ENCODE measurements at regions not wholly inside any gene's neighbourhood (a gene's known extent, or its start where the extent isn't known, plus 50 kb on each side); places are given as distances from the start of the nearest gene placed in this dataset.

DNA sequence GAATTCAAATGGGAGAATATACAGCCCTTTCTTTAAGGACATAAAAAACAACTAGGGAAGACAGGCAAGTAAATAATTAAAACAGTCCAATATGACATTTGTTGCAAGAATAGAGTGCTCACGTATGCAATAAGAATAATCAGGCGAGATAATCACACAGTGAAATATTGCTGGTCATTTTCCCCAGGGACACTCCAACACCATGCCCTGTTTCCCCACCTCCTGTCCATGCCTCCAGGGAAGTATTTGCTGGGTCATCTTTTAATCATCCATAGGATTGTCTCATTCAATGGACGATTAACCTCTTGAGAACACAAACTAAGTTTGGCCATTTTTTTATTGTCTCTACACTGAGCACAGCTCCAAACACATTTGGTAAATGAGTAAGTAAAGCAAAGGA lies 472.9 kb downstream of the C6orf118 start:
- no peak for DNase-seq
- no peak overlapping the region for H3K9ac ChIP-seq (ENCODE audit: low read length)
- no peak overlapping the region for H2AK5ac ChIP-seq (ENCODE audit: low read length, severe bottlenecking)
- H3K4ac ChIP-seq (ENCODE audit: low read depth in 1 of 2, low read length in 2 of 2): no peak overlapping the region
- no peaks in the 10 kb centered on the region for H3K27me3 ChIP-seq (ENCODE audit: control insufficient read depth in 1 of 2, insufficient read depth in 1 of 2, low read length in 2 of 2)
- H2BK5ac ChIP-seq (ENCODE audit: low read depth, low read length, poor library complexity, severe bottlenecking): no peak overlapping the region
- no peak overlapping the region for H3K27ac ChIP-seq (ENCODE audit: low read length, poor library complexity, severe bottlenecking)
- H3K14ac ChIP-seq (ENCODE audit: low read length in 2 of 2): no peak overlapping the region
- H4K8ac ChIP-seq (ENCODE audit: low read length): no peak overlapping the region
- no peaks in the 10 kb centered on the region for H3K36me3 ChIP-seq (ENCODE audit: control insufficient read depth in 1 of 2, insufficient read depth in 2 of 2, low read depth in 1 of 2, low read length in 2 of 2)
- H4K91ac ChIP-seq (ENCODE audit: low read length): no peak overlapping the region
- H3K23ac ChIP-seq (ENCODE audit: low read length in 2 of 2): no peak overlapping the region
- H2BK120ac ChIP-seq (ENCODE audit: low read depth, low read length): no peak overlapping the region
- WGBS: 88% methylated on average over 3 of the region's 3 CpGs
- no peaks in the 10 kb centered on the region for H3K79me1 ChIP-seq (replicated peaks; ENCODE audit: low read length, poor library complexity, severe bottlenecking)
- no peak overlapping the region for H2AFZ ChIP-seq (ENCODE audit: low read depth, low read length)
- H3K18ac ChIP-seq (ENCODE audit: low read depth in 1 of 2, low read length in 2 of 2): no peak overlapping the region
- no peak overlapping the region for H2BK15ac ChIP-seq (ENCODE audit: low read depth, poor library complexity, severe bottlenecking)
- no peaks in the 10 kb centered on the region for H3K4me1 ChIP-seq (ENCODE audit: control insufficient read depth, insufficient read depth, low read depth, low read length)
- H3K4me2 ChIP-seq (ENCODE audit: low read length, poor library complexity, severe bottlenecking): no peak overlapping the region
- H3K9me3 ChIP-seq (ENCODE audit: control insufficient read depth, low read length): peaks cover 10% of the 10 kb centered on the region
- H3K4me3 ChIP-seq (ENCODE audit: insufficient read depth in 1 of 2, low read depth in 1 of 2, low read length in 2 of 2): no peak overlapping the region
- H2BK12ac ChIP-seq (ENCODE audit: low read length in 2 of 2): no peak overlapping the region

DNA sequence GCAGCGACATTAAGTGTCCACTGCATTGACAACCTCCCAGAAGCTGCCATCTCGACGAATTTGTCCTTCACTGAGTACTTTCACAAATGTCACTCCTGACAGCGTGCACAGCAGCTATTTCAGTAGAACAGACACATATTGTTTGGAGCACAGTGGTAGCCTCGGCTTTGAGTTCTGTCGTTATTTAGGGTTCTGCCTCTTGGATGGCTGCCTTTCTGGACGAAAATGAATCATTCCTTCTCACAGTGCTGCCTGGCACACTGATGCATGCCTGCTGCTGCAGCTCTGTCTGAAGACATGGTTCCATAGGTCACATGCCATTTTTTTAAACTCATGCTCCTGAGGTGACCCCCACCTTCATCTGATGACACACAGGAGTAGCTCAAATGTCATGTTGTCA lies 477.0 kb downstream of the C6orf118 start:
- Histone ChIP-seq H2BK12ac (ENCODE audit: low read length in 2 of 2) (no peak overlapping the region), H3K14ac (ENCODE audit: low read length in 2 of 2) (no peak overlapping the region), H3K27ac (ENCODE audit: low read length, poor library complexity, severe bottlenecking) (no peak overlapping the region), H2AFZ (ENCODE audit: low read depth, low read length) (no peak overlapping the region), H2BK5ac (ENCODE audit: low read depth, low read length, poor library complexity, severe bottlenecking) (no peak overlapping the region), H4K91ac (ENCODE audit: low read length) (no peak overlapping the region), H3K9me3 (ENCODE audit: control insufficient read depth, low read length) (peaks cover 3% of the 10 kb centered on the region), H3K4me1 (ENCODE audit: control insufficient read depth, insufficient read depth, low read depth, low read length) (no peaks in the 10 kb centered on the region), H3K79me1 (replicated peaks; ENCODE audit: low read length, poor library complexity, severe bottlenecking) (no peaks in the 10 kb centered on the region), H4K8ac (ENCODE audit: low read length) (no peak overlapping the region), H3K23ac (ENCODE audit: low read length in 2 of 2) (no peak overlapping the region), H2BK15ac (ENCODE audit: low read depth, poor library complexity, severe bottlenecking) (no peak overlapping the region), H3K18ac (ENCODE audit: low read depth in 1 of 2, low read length in 2 of 2) (no peak overlapping the region), H3K9ac (ENCODE audit: low read length) (no peak overlapping the region), H2BK120ac (ENCODE audit: low read depth, low read length) (no peak overlapping the region), H3K4me2 (ENCODE audit: low read length, poor library complexity, severe bottlenecking) (no peak overlapping the region), H3K27me3 (ENCODE audit: control insufficient read depth in 1 of 2, insufficient read depth in 1 of 2, low read length in 2 of 2) (no peaks in the 10 kb centered on the region), H3K4me3 (ENCODE audit: insufficient read depth in 1 of 2, low read depth in 1 of 2, low read length in 2 of 2) (no peak overlapping the region), H3K4ac (ENCODE audit: low read depth in 1 of 2, low read length in 2 of 2) (no peak overlapping the region), H2AK5ac (ENCODE audit: low read length, severe bottlenecking) (no peak overlapping the region), H3K36me3 (ENCODE audit: control insufficient read depth in 1 of 2, insufficient read depth in 2 of 2, low read depth in 1 of 2, low read length in 2 of 2) (no peaks in the 10 kb centered on the region)
- 81% methylated on average over 7 of the region's 7 CpGs for WGBS
- no peak for DNase-seq

DNA sequence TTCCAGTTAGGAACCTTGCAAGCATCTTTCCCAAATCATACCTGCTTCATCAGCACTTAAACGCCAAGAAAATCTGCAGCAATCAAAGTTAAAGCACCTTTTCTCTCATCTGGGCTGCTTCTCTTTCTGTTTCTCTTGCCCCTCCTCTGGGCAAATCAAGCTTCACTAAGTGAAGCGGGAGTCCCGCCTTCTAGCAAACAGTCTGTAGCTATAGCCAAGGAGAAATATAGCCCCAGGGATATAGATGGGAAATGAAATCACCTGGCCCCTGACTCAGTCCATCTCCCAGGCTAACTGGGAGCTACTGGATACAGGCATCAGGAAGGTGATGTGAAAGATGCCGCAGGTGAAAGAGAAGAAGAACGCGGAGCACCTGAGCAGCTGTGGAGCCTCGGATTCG lies 481.9 kb downstream of the C6orf118 start:
- 85% methylated on average over 8 of the region's 8 CpGs for WGBS

DNA sequence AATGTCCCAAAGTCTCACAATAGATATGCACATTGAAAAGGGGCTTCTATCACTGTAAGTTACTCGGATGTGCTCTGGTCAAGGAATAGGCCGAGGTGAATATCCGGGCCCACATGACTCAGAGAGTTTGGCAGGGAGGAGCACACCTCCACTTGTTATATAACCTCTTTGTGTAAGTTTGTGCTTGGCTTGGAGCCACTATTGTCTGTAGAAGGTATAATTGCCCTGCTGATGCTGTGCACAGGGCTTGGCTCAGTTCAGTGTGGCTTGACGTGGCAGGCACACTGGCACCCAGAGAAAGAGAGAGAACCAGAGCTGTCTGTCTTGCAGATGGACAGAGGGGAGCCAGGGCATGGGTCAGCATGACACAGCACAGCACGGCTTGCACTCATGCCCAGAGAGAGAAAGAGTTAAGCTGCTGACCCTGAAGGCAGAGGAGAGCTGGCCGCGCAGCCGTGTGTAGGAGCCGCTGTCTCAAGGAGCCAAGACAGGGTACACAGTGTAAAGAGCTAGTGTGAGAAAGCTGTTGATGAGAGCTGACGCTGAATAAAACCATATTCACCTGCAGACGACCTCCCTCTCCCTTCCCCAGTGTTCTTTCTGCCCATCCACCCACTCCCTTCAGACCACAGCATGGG lies 482.5 kb downstream of the C6orf118 start:
- no peak overlapping the region for H2BK15ac ChIP-seq (ENCODE audit: low read depth, poor library complexity, severe bottlenecking)
- no peak overlapping the region for H3K4me2 ChIP-seq (ENCODE audit: low read length, poor library complexity, severe bottlenecking)
- H2AFZ ChIP-seq (ENCODE audit: low read depth, low read length): no peak overlapping the region
- no peak overlapping the region for H4K8ac ChIP-seq (ENCODE audit: low read length)
- H3K36me3 ChIP-seq (ENCODE audit: control insufficient read depth in 1 of 2, insufficient read depth in 2 of 2, low read depth in 1 of 2, low read length in 2 of 2): no peaks in the 10 kb centered on the region
- no peak overlapping the region for H3K4ac ChIP-seq (ENCODE audit: low read depth in 1 of 2, low read length in 2 of 2)
- DNase-seq: no peak
- no peak overlapping the region for H4K91ac ChIP-seq (ENCODE audit: low read length)
- no peak overlapping the region for H2BK5ac ChIP-seq (ENCODE audit: low read depth, low read length, poor library complexity, severe bottlenecking)
- no peaks in the 10 kb centered on the region for H3K4me1 ChIP-seq (ENCODE audit: control insufficient read depth, insufficient read depth, low read depth, low read length)
- no peaks in the 10 kb centered on the region for H3K79me1 ChIP-seq (replicated peaks; ENCODE audit: low read length, poor library complexity, severe bottlenecking)
- H2AK5ac ChIP-seq (ENCODE audit: low read length, severe bottlenecking): no peak overlapping the region
- no peaks in the 10 kb centered on the region for H3K27me3 ChIP-seq (ENCODE audit: control insufficient read depth in 1 of 2, insufficient read depth in 1 of 2, low read length in 2 of 2)
- no peak overlapping the region for H2BK12ac ChIP-seq (ENCODE audit: low read length in 2 of 2)
- WGBS: 78% methylated on average over 11 of the region's 11 CpGs
- no peak overlapping the region for H3K9ac ChIP-seq (ENCODE audit: low read length)
- peaks cover 1% of the 10 kb centered on the region for H3K9me3 ChIP-seq (ENCODE audit: control insufficient read depth, low read length)
- H2BK120ac ChIP-seq (ENCODE audit: low read depth, low read length): no peak overlapping the region
- H3K23ac ChIP-seq (ENCODE audit: low read length in 2 of 2): no peak overlapping the region
- H3K14ac ChIP-seq (ENCODE audit: low read length in 2 of 2): no peak overlapping the region
- no peak overlapping the region for H3K18ac ChIP-seq (ENCODE audit: low read depth in 1 of 2, low read length in 2 of 2)
- no peak overlapping the region for H3K27ac ChIP-seq (ENCODE audit: low read length, poor library complexity, severe bottlenecking)
- H3K4me3 ChIP-seq (ENCODE audit: insufficient read depth in 1 of 2, low read depth in 1 of 2, low read length in 2 of 2): no peak overlapping the region

More for the DNA sequence above, 481.9 kb downstream of the C6orf118 start:
- H3K18ac ChIP-seq (ENCODE audit: low read depth in 1 of 2, low read length in 2 of 2): no peak overlapping the region
- no peaks in the 10 kb centered on the region for H3K4me1 ChIP-seq (ENCODE audit: control insufficient read depth, insufficient read depth, low read depth, low read length)
- no peaks in the 10 kb centered on the region for H3K27me3 ChIP-seq (ENCODE audit: control insufficient read depth in 1 of 2, insufficient read depth in 1 of 2, low read length in 2 of 2)
- no peak overlapping the region for H4K8ac ChIP-seq (ENCODE audit: low read length)
- no peak overlapping the region for H2AK5ac ChIP-seq (ENCODE audit: low read length, severe bottlenecking)
- H3K14ac ChIP-seq (ENCODE audit: low read length in 2 of 2): no peak overlapping the region
- H4K91ac ChIP-seq (ENCODE audit: low read length): no peak overlapping the region
- no peak overlapping the region for H3K9ac ChIP-seq (ENCODE audit: low read length)
- no peak overlapping the region for H3K27ac ChIP-seq (ENCODE audit: low read length, poor library complexity, severe bottlenecking)
- no peaks in the 10 kb centered on the region for H3K79me1 ChIP-seq (replicated peaks; ENCODE audit: low read length, poor library complexity, severe bottlenecking)
- H2BK12ac ChIP-seq (ENCODE audit: low read length in 2 of 2): no peak overlapping the region
- DNase-seq: no peak
- H3K36me3 ChIP-seq (ENCODE audit: control insufficient read depth in 1 of 2, insufficient read depth in 2 of 2, low read depth in 1 of 2, low read length in 2 of 2): no peaks in the 10 kb centered on the region
- H3K9me3 ChIP-seq (ENCODE audit: control insufficient read depth, low read length): peaks cover 3% of the 10 kb centered on the region
- no peak overlapping the region for H3K23ac ChIP-seq (ENCODE audit: low read length in 2 of 2)
- no peak overlapping the region for H2AFZ ChIP-seq (ENCODE audit: low read depth, low read length)
- no peak overlapping the region for H2BK15ac ChIP-seq (ENCODE audit: low read depth, poor library complexity, severe bottlenecking)
- H2BK120ac ChIP-seq (ENCODE audit: low read depth, low read length): no peak overlapping the region
- no peak overlapping the region for H3K4me2 ChIP-seq (ENCODE audit: low read length, poor library complexity, severe bottlenecking)
- no peak overlapping the region for H2BK5ac ChIP-seq (ENCODE audit: low read depth, low read length, poor library complexity, severe bottlenecking)
- no peak overlapping the region for H3K4me3 ChIP-seq (ENCODE audit: insufficient read depth in 1 of 2, low read depth in 1 of 2, low read length in 2 of 2)
- H3K4ac ChIP-seq (ENCODE audit: low read depth in 1 of 2, low read length in 2 of 2): no peak overlapping the region
